ENCODE measurements at regions not wholly inside any gene's neighbourhood (a gene's known extent, or its start where the extent isn't known, plus 50 kb on each side); places are given as distances from the start of the nearest gene placed in this dataset.

DNA sequence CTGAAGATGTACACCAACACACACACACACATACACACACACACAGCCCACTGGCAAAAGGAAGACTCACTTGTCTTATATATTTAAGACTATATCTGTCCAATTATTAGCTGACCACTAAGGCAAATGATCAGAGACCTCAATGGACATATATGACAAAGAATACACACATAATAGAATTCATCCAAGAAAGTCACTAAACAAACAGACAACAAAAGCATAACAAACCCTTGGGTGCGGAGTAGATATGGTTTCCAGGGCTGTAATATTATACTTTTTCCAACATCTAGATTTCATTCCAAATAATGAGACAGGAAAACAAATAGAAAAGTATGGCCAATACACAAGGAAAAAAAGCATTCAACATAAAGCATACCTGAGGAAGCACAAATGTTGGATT, 72.3 kb upstream of the PRICKLE2 start:
- H3K4me3 ChIP-seq (ENCODE audit: low read depth, low read length), result no peak overlapping the region
- no peak for DNase-seq (ENCODE audit: low read depth)
- no peak for TF ChIP-seq CTCF (IDR thresholded peaks at IDR 0.05; ENCODE audit: control insufficient read depth, extremely low read depth, insufficient read depth)

- TF ChIP-seq CTCF (IDR thresholded peaks at IDR 0.05; ENCODE audit: control insufficient read depth, extremely low read depth, insufficient read depth), result no peak
- DNase-seq (ENCODE audit: low read depth), result no peak
- no peak overlapping the region for H3K4me3 ChIP-seq (ENCODE audit: low read depth, low read length)
These were observed 70.3 kb upstream of the PRICKLE2 start for GRCh38 chr3:64295594-64295993.

- TF ChIP-seq CTCF (IDR thresholded peaks at IDR 0.05; ENCODE audit: control insufficient read depth, extremely low read depth, insufficient read depth), result no peak
- no peak overlapping the region for H3K4me3 ChIP-seq (ENCODE audit: low read depth, low read length)
- no peak for DNase-seq (ENCODE audit: low read depth)
These were observed 69.5 kb upstream of the PRICKLE2 start for GRCh38 chr3:64294771-64295170.

- DNase-seq (ENCODE audit: low read depth), result no peak
- H3K4me3 ChIP-seq (ENCODE audit: low read depth, low read length), result no peak overlapping the region
- TF ChIP-seq CTCF (IDR thresholded peaks at IDR 0.05; ENCODE audit: control insufficient read depth, extremely low read depth, insufficient read depth), result no peak
These were observed 67.9 kb upstream of the PRICKLE2 start for GRCh38 chr3:64293121-64293520.

DNA sequence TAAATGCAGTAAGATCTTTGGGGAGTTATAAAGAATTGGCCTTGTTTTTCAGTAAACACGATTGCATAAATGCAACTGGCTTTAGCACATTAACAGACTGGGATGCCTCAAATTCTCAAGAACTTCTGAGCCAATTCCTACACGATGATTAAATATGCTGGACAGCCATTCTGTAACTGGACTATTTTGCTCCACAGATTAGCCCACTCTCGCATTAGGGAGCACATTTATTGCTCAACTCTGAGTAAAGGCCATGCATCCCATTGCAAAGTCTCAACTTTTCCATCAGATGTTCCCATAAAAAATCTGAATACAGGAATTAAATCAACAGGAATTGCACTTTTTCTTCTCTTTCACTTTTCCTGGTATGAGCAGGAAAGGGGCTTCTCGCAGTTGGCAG, 66.7 kb upstream of the PRICKLE2 start:
- H3K4me3 ChIP-seq (ENCODE audit: low read depth, low read length), result no peak overlapping the region
- DNase-seq (ENCODE audit: low read depth), result no peak
- no peak for TF ChIP-seq CTCF (IDR thresholded peaks at IDR 0.05; ENCODE audit: control insufficient read depth, extremely low read depth, insufficient read depth)

- TF ChIP-seq CTCF (IDR thresholded peaks at IDR 0.05; ENCODE audit: control insufficient read depth, extremely low read depth, insufficient read depth), result no peak
- H3K4me3 ChIP-seq (ENCODE audit: low read depth, low read length), result no peak overlapping the region
- DNase-seq (ENCODE audit: low read depth), result no peak
These were observed 66.1 kb upstream of the PRICKLE2 start for GRCh38 chr3:64291345-64291744.

DNA sequence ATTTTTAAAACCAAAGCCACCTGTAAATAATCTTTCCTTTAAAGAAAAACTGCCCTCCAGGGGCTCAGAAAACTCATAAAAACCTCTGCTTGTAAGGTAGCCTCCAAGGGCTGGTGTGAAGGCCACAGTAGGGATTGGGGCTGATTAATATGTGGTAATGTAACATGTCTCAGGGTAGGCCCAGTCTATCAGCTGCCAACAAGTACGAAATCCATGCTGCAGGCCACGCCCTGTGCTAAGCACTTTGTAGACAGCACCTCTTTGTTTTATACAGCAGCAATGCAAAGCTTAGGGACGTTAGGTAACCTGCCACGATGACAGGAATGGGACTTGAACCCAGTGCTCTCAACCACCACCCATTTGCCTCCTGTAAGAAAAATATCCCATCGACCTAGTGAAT, 65.6 kb upstream of the PRICKLE2 start:
- H3K4me3 ChIP-seq (ENCODE audit: low read depth, low read length), result no peak overlapping the region
- TF ChIP-seq CTCF (IDR thresholded peaks at IDR 0.05; ENCODE audit: control insufficient read depth, extremely low read depth, insufficient read depth), result no peak
- DNase-seq (ENCODE audit: low read depth), result no peak
